ENCODE measurements at regions not wholly inside any gene's neighbourhood (a gene's known extent, or its start where the extent isn't known, plus 50 kb on each side); places are given as distances from the start of the nearest gene placed in this dataset.

DNA sequence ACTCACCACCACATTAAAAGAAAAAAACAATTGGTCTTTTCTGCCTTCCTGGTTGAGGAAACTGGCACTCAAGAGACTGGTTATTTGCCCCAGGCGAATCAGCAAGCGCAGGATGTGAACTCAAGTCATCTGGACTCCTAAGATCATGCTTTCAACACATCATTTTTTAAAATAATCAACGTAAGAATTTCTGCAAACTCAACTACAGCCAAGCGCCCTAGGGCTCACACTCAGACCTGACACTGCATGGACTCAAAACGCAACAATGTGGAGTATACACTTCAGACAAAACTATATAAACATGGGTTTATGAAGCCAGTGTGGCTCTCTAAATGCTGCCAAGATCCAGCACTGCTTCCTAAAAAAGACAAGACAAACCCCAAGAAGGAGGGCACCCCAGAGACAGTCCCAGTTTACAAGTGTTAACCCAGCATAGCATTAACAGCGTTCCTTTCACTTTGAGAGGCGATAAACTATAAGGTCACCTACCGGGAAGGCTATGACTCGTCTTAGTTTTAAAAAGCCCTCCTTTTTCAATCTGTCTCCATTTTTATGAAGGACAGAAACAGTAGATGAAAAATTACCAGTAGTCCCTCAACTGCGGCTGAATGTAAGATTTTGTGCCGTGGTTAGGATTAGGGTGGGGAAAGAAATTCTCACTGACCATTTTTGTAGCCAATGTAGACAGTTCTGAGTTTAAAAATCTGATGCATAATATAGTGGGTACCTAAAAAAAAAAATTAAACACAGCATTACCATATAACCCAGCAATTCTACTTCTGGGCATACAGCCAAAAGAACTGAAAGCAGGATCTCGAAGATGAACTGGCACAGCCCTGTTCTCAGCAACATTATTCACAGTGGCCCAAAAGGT is 54.8 kb downstream of the SIPA1L2 start:
- no peaks in the 10 kb centered on the region; the same call in 1 of the 2 replicates for H3K27me3 ChIP-seq (replicated peaks; ENCODE audit: control insufficient read depth, insufficient read depth, low read length)
- H3K9me3 ChIP-seq: no peaks in the 10 kb centered on the region
- BruUV-seq (replicated peaks): no TSS peak
- no peaks in the 10 kb centered on the region for H3K4me1 Mint-ChIP-seq (ENCODE audit: low read depth, unreplicated experiment)
- no peak overlapping the region for H3K27ac Mint-ChIP-seq (ENCODE audit: unreplicated experiment)
- H3K9me3 Mint-ChIP-seq (ENCODE audit: unreplicated experiment): no peaks in the 10 kb centered on the region
- H3K4me1 ChIP-seq: no peaks in the 10 kb centered on the region
- DNase-seq: no peak
- H3K4me3 Mint-ChIP-seq (ENCODE audit: unreplicated experiment): no peak overlapping the region
- H3K27me3 Mint-ChIP-seq (ENCODE audit: insufficient read depth, unreplicated experiment): no peaks in the 10 kb centered on the region
- ChIA-PET CTCF (no interaction called here), POLR2A (no interaction called here)
- TF ChIP-seq, protein P1, sequence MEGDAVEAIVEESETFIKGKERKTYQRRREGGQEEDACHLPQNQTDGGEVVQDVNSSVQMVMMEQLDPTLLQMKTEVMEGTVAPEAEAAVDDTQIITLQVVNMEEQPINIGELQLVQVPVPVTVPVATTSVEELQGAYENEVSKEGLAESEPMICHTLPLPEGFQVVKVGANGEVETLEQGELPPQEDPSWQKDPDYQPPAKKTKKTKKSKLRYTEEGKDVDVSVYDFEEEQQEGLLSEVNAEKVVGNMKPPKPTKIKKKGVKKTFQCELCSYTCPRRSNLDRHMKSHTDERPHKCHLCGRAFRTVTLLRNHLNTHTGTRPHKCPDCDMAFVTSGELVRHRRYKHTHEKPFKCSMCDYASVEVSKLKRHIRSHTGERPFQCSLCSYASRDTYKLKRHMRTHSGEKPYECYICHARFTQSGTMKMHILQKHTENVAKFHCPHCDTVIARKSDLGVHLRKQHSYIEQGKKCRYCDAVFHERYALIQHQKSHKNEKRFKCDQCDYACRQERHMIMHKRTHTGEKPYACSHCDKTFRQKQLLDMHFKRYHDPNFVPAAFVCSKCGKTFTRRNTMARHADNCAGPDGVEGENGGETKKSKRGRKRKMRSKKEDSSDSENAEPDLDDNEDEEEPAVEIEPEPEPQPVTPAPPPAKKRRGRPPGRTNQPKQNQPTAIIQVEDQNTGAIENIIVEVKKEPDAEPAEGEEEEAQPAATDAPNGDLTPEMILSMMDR (IDR thresholded peaks at IDR 0.05; ENCODE audit: insufficient read depth in 1 of 2, low read depth in 1 of 2, low read length in 1 of 2, severe bottlenecking in 1 of 2, unreplicated experiment in 1 of 2): no peak
- no peaks in the 10 kb centered on the region for H3K36me3 ChIP-seq (ENCODE audit: control insufficient read depth, insufficient read depth, low read length)
- H3K36me3 Mint-ChIP-seq (ENCODE audit: insufficient read depth, unreplicated experiment): no peaks in the 10 kb centered on the region
- no peak overlapping the region for H3K4me3 ChIP-seq (ENCODE audit: low read depth, low read length)
- intact Hi-C loops (cut with micrococcal nuclease; ENCODE audit: unreplicated experiment): no loop called here

DNA sequence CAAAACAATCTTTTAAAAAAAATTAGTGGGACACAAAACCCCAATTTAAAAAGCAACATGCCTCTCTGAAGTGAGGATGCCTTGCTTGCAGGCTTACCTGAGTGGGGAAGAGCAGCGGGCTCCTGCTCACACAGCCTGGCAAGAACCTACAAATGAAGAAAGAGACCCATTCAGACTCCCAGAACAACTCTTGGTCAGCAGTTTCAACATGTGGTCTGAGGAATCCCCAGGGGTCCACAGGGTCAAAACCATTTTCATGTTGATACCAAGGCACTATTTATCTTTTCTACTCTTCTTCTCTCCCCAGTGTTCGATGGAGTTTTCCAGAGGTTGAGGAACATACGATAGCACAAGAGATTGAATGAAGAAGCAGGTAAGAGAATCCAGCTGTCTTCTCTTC is 55.9 kb downstream of the SIPA1L2 start:
- intact Hi-C loops (cut with micrococcal nuclease; ENCODE audit: unreplicated experiment): no loop called here
- no peaks in the 10 kb centered on the region for H3K36me3 Mint-ChIP-seq (ENCODE audit: insufficient read depth, unreplicated experiment)
- ChIA-PET POLR2A (no interaction called here), CTCF (no interaction called here)
- no peaks in the 10 kb centered on the region for H3K4me1 ChIP-seq
- no peaks in the 10 kb centered on the region for H3K9me3 Mint-ChIP-seq (ENCODE audit: unreplicated experiment)
- no peak overlapping the region for H3K4me3 Mint-ChIP-seq (ENCODE audit: unreplicated experiment)
- no peaks in the 10 kb centered on the region for H3K4me1 Mint-ChIP-seq (ENCODE audit: low read depth, unreplicated experiment)
- no TSS peak for BruUV-seq (replicated peaks)
- TF ChIP-seq, protein P1 (IDR thresholded peaks at IDR 0.05; ENCODE audit: insufficient read depth in 1 of 2, low read depth in 1 of 2, low read length in 1 of 2, severe bottlenecking in 1 of 2, unreplicated experiment in 1 of 2): no peak
- no peaks in the 10 kb centered on the region for H3K27me3 Mint-ChIP-seq (ENCODE audit: insufficient read depth, unreplicated experiment)
- no peaks in the 10 kb centered on the region; the same call in 1 of the 2 replicates for H3K27me3 ChIP-seq (replicated peaks; ENCODE audit: control insufficient read depth, insufficient read depth, low read length)
- DNase-seq: no peak
- H3K27ac Mint-ChIP-seq (ENCODE audit: unreplicated experiment): no peak overlapping the region
- no peaks in the 10 kb centered on the region for H3K9me3 ChIP-seq
- no peaks in the 10 kb centered on the region for H3K36me3 ChIP-seq (ENCODE audit: control insufficient read depth, insufficient read depth, low read length)
- no peak overlapping the region for H3K4me3 ChIP-seq (ENCODE audit: low read depth, low read length)

DNA sequence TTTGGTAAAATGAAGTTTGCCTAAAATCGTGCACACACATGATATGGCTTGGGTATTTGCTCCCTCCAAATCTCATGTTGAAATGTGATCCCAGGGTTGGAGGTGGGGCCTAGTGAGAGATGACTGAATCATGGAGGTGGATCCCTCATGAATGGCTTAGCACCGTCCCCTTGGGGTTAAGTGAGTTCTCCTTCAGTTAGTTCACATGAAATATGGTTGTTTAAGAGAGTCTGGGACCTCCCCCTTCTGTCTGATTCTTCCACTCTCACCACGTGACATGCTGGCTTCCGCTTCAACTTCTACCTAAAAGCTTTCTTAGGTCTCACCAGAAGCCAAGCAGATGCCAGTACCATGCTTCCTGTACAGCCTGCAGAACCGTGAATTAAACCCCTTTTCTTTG is 58.4 kb downstream of the SIPA1L2 start:
- H3K9me3 ChIP-seq: no peaks in the 10 kb centered on the region
- H3K4me3 Mint-ChIP-seq (ENCODE audit: unreplicated experiment): no peak overlapping the region
- intact Hi-C loops (cut with micrococcal nuclease; ENCODE audit: unreplicated experiment): no loop called here
- no peak for DNase-seq
- H3K4me1 ChIP-seq: peaks cover 5% of the 10 kb centered on the region; the same call in 1 of the 2 replicates
- H3K36me3 Mint-ChIP-seq (ENCODE audit: insufficient read depth, unreplicated experiment): no peaks in the 10 kb centered on the region
- ChIA-PET CTCF (no interaction called here), POLR2A (no interaction called here)
- no peak overlapping the region for H3K4me3 ChIP-seq (ENCODE audit: low read depth, low read length)
- no TSS peak for BruUV-seq (replicated peaks)
- peaks cover 12% of the 10 kb centered on the region for H3K4me1 Mint-ChIP-seq (ENCODE audit: low read depth, unreplicated experiment)
- H3K9me3 Mint-ChIP-seq (ENCODE audit: unreplicated experiment): no peaks in the 10 kb centered on the region
- H3K27ac Mint-ChIP-seq (ENCODE audit: unreplicated experiment): no peak overlapping the region
- no peaks in the 10 kb centered on the region for H3K36me3 ChIP-seq (ENCODE audit: control insufficient read depth, insufficient read depth, low read length)
- TF ChIP-seq, protein P1 (IDR thresholded peaks at IDR 0.05; ENCODE audit: insufficient read depth in 1 of 2, low read depth in 1 of 2, low read length in 1 of 2, severe bottlenecking in 1 of 2, unreplicated experiment in 1 of 2): no peak
- H3K27me3 Mint-ChIP-seq (ENCODE audit: insufficient read depth, unreplicated experiment): no peaks in the 10 kb centered on the region
- H3K27me3 ChIP-seq (replicated peaks; ENCODE audit: control insufficient read depth, insufficient read depth, low read length): no peaks in the 10 kb centered on the region; the same call in 1 of the 2 replicates
